K562 (cell line): ENCODE measurements at regions not wholly inside any gene's neighbourhood (a gene's known extent, or its start where the extent isn't known, plus 50 kb on each side); places are given as distances from the start of the nearest gene placed in this dataset.
"Not testable (repeated sequence)": the region's sequence is repeated elsewhere in the genome, so short reads cannot be mapped to it uniquely, and the experiment has no call there.

ENCODE experiments used
- ATAC-seq: fragments of 200-7000 bp; cut with Tn5 transposase; 3 replicates; pipeline ENCODE4 v1.9.1; 2020; ENCODE audit warnings: moderate library complexity
- BruUV-seq: library from RNA; stranded (reverse); fragments of 400-500 nt; replicated peaks from 2 replicates; lab custom pipeline; 2021; lab: Mats Ljungman, UMichigan
- CTCF ChIA-PET: fragments of 300-600 bp; formaldehyde crosslinking; extraction: SDS; loops from one replicate; lab custom pipeline; 2021; ENCODE audit warnings: low intra/inter-chr PET ratio; lab: Yijun Ruan, JAX
- POLR2A ChIA-PET: fragments of 300-600, 350-650 bp; sonication (Branson Sonifier 250); formaldehyde crosslinking; extraction: SDS; loops from one replicate; lab custom pipeline; 2021; ENCODE audit warnings: antibody characterized with exemption, inconsistent platforms; lab: Yijun Ruan, JAX
- DNase-seq, 4 experiments: peaks; one replicate each; pipeline versions ENCODE4 v3.0.0 to v3.0.0-alpha.2; 2011 to 2018; ENCODE audit warnings: low spot score in 3 of 4, mixed read lengths in 3 of 4; ENCODE audit errors: extremely low read depth in 1 of 4
- FAIRE-seq: peaks from 2 replicates; lab custom pipeline; 2011; peaks lifted over from hg19 to GRCh38; lab: Jason Lieb, UNC
- H2AFZ ChIP-seq: 2 replicates; pipeline ENCODE4 v1.6.0; 2011; ENCODE audit warnings: low read depth, low read length, control low read depth, inconsistent platforms
- H3K27ac ChIP-seq: fragments of 200-600 bp; 3 replicates; pipeline ENCODE4 v1.8.0; 2011; ENCODE audit warnings: low read depth, mild to moderate bottlenecking, control low read depth, inconsistent platforms, low read length, moderate library complexity, mixed read lengths; ENCODE audit errors: extremely low read depth
- H3K27me3 ChIP-seq, 2 experiments: fragments of 300-600 bp in 1 of 2; 2 replicates in 1 of 2; 3 replicates in 1 of 2; pipeline versions ENCODE4 v1.6.0 to v1.8.0; 2011; ENCODE audit warnings: inconsistent platforms in 2 of 2, low read length in 2 of 2, mild to moderate bottlenecking in 1 of 2, mixed read lengths in 1 of 2, moderate library complexity in 1 of 2; ENCODE audit not compliant: control insufficient read depth in 2 of 2, insufficient read depth in 2 of 2
- H3K36me3 ChIP-seq: fragments of 300-600 bp; 3 replicates; pipeline ENCODE4 v1.8.0; 2011; ENCODE audit warnings: mild to moderate bottlenecking, low read length, inconsistent platforms; ENCODE audit not compliant: control insufficient read depth, insufficient read depth
- H3K4me1 ChIP-seq, 2 experiments: fragments of 200-600 bp in 1 of 2; replicated peaks in 1 of 2; 2 replicates in 1 of 2; 3 replicates in 1 of 2; pipeline versions ENCODE4 v1.5.1 to v1.8.0; 2011; ENCODE audit warnings: inconsistent platforms in 2 of 2, low read length in 2 of 2, mild to moderate bottlenecking in 1 of 2, mixed read lengths in 1 of 2, moderate library complexity in 1 of 2; ENCODE audit not compliant: control insufficient read depth in 2 of 2, insufficient read depth in 2 of 2
- H3K4me2 ChIP-seq: 2 replicates; pipeline ENCODE4 v1.6.1; 2011; ENCODE audit warnings: low read length, control low read depth, inconsistent platforms, mixed read lengths; ENCODE audit not compliant: insufficient read depth
- H3K4me3 ChIP-seq: fragments of 200-600 bp; sonication (generic), shearing (Covaris generic); 2 replicates; pipeline ENCODE4 v1.5.1; 2016; ENCODE audit warnings: control low read depth, inconsistent platforms
- H3K79me2 ChIP-seq: fragments of 200-600 bp; 3 replicates; pipeline ENCODE4 v1.8.0; 2011; ENCODE audit warnings: low read length, inconsistent platforms; ENCODE audit not compliant: control insufficient read depth, insufficient read depth
- H3K9ac ChIP-seq, 2 experiments: 2 replicates each; pipeline versions ENCODE4 v1.6.0 to v1.6.1; 2011; ENCODE audit warnings: low read depth in 2 of 2, low read length in 2 of 2, control low read depth in 1 of 2, inconsistent platforms in 1 of 2, mild to moderate bottlenecking in 1 of 2, mixed read lengths in 1 of 2; ENCODE audit not compliant: insufficient read depth in 1 of 2
- H3K9me1 ChIP-seq: one replicate; pipeline ENCODE4 v1.6.0; 2011; ENCODE audit warnings: inconsistent platforms, mild to moderate bottlenecking, low read length, moderate library complexity; ENCODE audit not compliant: control insufficient read depth, insufficient read depth
- H3K9me3 ChIP-seq: replicated peaks from 2 replicates; pipeline ENCODE4 v1.5.1; 2011; ENCODE audit warnings: low read depth, low read length, inconsistent platforms; ENCODE audit not compliant: control insufficient read depth, insufficient read depth
- H4K20me1 ChIP-seq: replicated peaks from 2 replicates; pipeline ENCODE4 v1.6.1; 2011; ENCODE audit warnings: low read length, inconsistent platforms, mixed read lengths; ENCODE audit not compliant: control insufficient read depth, insufficient read depth
- CBFB ChIP-seq: sonication (generic); formaldehyde crosslinking; IDR thresholded peaks from 2 replicates; pipeline ENCODE4 v1.4.0; 2020; ENCODE audit warnings: mild to moderate bottlenecking, missing genetic modification reagents
- IRF9 ChIP-seq: fragments of 450-650 bp; IDR thresholded peaks from 2 replicates; pipeline ENCODE4 v1.6.1; 2016; ENCODE audit warnings: missing biosample characterization, missing genetic modification characterization
- SP1 ChIP-seq: sonication (generic); formaldehyde crosslinking; IDR thresholded peaks from 2 replicates; pipeline ENCODE4 v1.8.1; 2022; ENCODE audit warnings: mild to moderate bottlenecking, missing genetic modification reagents
- YY1 ChIP-seq, 3 experiments: IDR thresholded peaks; 2 replicates each; pipeline ENCODE4 v1.6.1; 2011; ENCODE audit warnings: low read length in 2 of 3, mild to moderate bottlenecking in 2 of 3, moderate library complexity in 2 of 3, borderline replicate concordance in 1 of 3, control low read depth in 1 of 3, low read depth in 1 of 3; ENCODE audit not compliant: insufficient read depth in 3 of 3, insufficient replicate concordance in 2 of 3, control insufficient read depth in 1 of 3, insufficient read length in 1 of 3; ENCODE audit errors: extremely low read depth in 1 of 3
- ZNF77 ChIP-seq: fragments of 250-450 bp; sonication (Bioruptor Pico); IDR thresholded peaks from 2 replicates; pipeline ENCODE4 v1.5.0; 2020
- WGBS: fragments of 100-300 bp; shearing (Covaris generic); methylation state at CpG from one replicate; pipeline ENCODE4 v1.1.6; 2016; ENCODE audit warnings: low coverage, mixed read lengths; ENCODE audit not compliant: insufficient coverage; ENCODE audit errors: missing lambda C conversion rate; 5-methylcytosine and 5-hydroxymethylcytosine counted together
- in situ Hi-C: fragments of 300-500 bp; cut with MboI; formaldehyde crosslinking; loops from 4 replicates; pipeline ENCODE4 v1.15.0; 2018; ENCODE audit warnings: inconsistent platforms, mixed read lengths
- intact Hi-C: fragments of 100-400 bp; cut with micrococcal nuclease; formaldehyde crosslinking; loops from 2 replicates; pipeline ENCODE4 v1.14.2; 2022
- TF ChIP-seq, protein P1 (sequence below): sonication (generic); IDR thresholded peaks from 2 replicates; pipeline ENCODE4 v1.6.1; 2016

DNA sequence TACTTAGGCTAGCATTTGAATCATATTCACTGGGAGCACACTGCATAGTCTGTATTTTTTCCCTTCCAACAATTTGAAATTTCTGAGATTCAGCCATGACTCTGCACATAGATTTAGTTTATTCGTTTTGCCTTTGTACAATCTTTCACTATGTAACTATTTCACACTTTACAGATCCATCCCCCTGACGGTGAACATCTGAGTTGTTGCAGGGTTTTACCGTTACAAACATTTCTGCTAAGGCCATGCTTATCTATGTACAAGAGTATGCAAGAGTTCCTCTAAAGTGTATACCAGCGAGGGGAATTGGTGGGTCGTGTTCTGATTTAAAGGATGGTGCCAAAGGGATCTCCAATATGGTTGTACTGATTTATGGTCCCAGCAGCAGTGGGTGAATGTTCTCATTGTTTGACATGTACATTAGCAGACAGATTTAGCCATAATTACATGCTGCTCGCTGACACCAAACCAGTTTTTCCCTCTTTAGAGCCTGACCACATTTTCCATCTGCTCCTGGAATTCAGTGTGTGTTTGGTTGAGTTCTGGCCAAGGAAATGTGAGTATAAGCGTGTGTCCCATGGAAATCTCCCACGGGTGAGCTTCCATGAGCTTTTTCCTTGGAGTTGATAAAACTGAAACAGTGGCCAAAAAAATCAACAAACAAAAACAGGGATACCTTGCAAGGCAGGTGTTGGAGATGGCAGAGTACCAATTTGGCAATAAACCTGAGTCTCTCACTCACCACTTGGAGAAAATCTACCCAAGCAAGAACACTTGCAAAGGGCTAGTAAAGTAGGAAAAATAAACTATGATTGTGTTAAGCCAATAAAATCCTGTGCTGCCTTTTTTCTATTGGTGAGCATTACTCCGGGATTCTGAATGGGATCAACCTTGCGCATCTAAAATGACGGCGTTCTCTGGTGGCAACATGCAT, 149.7 kb upstream of the MXRA5 start:
- H3K27ac ChIP-seq, POLR2A ChIA-PET, H3K27me3 ChIP-seq, BruUV-seq, intact Hi-C loops, H3K9me3 ChIP-seq, H4K20me1 ChIP-seq, H3K9me1 ChIP-seq, DNase-seq, H3K4me2 ChIP-seq, H3K79me2 ChIP-seq, H2AFZ ChIP-seq, H3K4me1 ChIP-seq, in situ Hi-C loops, CTCF ChIA-PET, FAIRE-seq, H3K4me3 ChIP-seq, H3K36me3 ChIP-seq, ATAC-seq, H3K9ac ChIP-seq: not testable (repeated sequence)
- WGBS = 0% methylated on average over 11 of the region's 12 CpGs

DNA sequence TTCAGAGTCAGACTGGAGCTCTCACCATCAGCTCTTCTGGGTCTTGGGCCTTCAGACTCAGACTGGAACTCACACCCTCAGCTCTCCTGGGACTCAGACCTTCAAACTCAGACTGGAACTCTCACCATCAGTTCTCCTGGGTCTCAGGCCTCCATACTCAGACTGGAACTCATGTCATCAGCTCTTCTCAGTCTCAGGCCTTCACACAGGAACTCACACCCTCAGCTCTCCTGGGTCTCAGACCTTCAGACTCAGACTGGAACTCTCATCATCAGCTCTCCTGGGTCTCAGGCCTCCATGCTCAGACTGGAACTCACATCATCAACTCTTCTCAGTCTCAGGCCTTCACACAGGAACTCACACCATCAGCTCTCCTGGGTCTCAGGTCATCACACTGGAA, 147.2 kb upstream of the MXRA5 start:
- H3K4me1 ChIP-seq = no peaks in the 10 kb centered on the region
- H2AFZ ChIP-seq = no peak overlapping the region
- intact Hi-C loops = no loop called here
- TF ChIP-seq CBFB (CRISPR knock-in tag) (no peak), SP1 (CRISPR knock-in tag) (no peak), YY1 (IDR thresholded peaks at IDR 0.05; ENCODE audit: borderline replicate concordance in 1 of 3, control insufficient read depth in 1 of 3, extremely low read depth in 1 of 3, insufficient read depth in 3 of 3, insufficient read length in 1 of 3, insufficient replicate concordance in 2 of 3, low read depth in 1 of 3, low read length in 2 of 3) (no peak), ZNF77 (CRISPR knock-in tag) (no peak), IRF9 (tag) (no peak)
- TF ChIP-seq, protein P1, sequence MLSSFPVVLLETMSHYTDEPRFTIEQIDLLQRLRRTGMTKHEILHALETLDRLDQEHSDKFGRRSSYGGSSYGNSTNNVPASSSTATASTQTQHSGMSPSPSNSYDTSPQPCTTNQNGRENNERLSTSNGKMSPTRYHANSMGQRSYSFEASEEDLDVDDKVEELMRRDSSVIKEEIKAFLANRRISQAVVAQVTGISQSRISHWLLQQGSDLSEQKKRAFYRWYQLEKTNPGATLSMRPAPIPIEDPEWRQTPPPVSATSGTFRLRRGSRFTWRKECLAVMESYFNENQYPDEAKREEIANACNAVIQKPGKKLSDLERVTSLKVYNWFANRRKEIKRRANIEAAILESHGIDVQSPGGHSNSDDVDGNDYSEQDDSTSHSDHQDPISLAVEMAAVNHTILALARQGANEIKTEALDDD = no peak
- TF ChIP-seq, all 486 proteins: peak for 0
- H3K36me3 ChIP-seq = no peaks in the 10 kb centered on the region
- no peak for DNase-seq
- H3K9ac ChIP-seq = no peak overlapping the region
- ChIA-PET POLR2A (no interaction called here), CTCF (no interaction called here)
- H3K79me2 ChIP-seq = no peaks in the 10 kb centered on the region
- ATAC-seq = no peak
- no peaks in the 10 kb centered on the region for H3K27me3 ChIP-seq
- H3K9me1 ChIP-seq = no peaks in the 10 kb centered on the region
- H4K20me1 ChIP-seq = no peaks in the 10 kb centered on the region
- no peak for FAIRE-seq
- H3K27ac ChIP-seq = no peak overlapping the region
- H3K4me3 ChIP-seq = no peak overlapping the region
- in situ Hi-C loops = no loop called here
- no peaks in the 10 kb centered on the region for H3K9me3 ChIP-seq
- H3K4me2 ChIP-seq = no peak overlapping the region
- no TSS peak for BruUV-seq
